Neuronal stem cell (in vitro differentiated cells): ENCODE measurements at regions not wholly inside any gene's neighbourhood (a gene's known extent, or its start where the extent isn't known, plus 50 kb on each side); places are given as distances from the start of the nearest gene placed in this dataset.

ENCODE experiments used
- DNase-seq: peaks from one replicate; pipeline ENCODE4 v3.0.0-alpha.2; 2013; ENCODE audit warnings: low spot score
- H2AFZ ChIP-seq: one replicate; pipeline ENCODE4 v1.6.1; 2013; ENCODE audit warnings: mild to moderate bottlenecking, low read length, inconsistent platforms
- H2AK5ac ChIP-seq: 2 replicates; pipeline ENCODE4 v1.6.1; 2013; ENCODE audit warnings: low read depth, mild to moderate bottlenecking, inconsistent platforms, low read length, moderate library complexity, mixed read lengths
- H2BK120ac ChIP-seq: 2 replicates; pipeline ENCODE4 v1.6.1; 2013; ENCODE audit warnings: low read depth, mild to moderate bottlenecking, inconsistent platforms, low read length, moderate library complexity, mixed read lengths
- H2BK12ac ChIP-seq: one replicate; pipeline ENCODE4 v1.6.1; 2013; ENCODE audit warnings: low read length, inconsistent platforms
- H2BK15ac ChIP-seq: 2 replicates; pipeline ENCODE4 v1.6.1; 2013; ENCODE audit warnings: mild to moderate bottlenecking, low read length, inconsistent platforms, mixed read lengths
- H2BK5ac ChIP-seq: one replicate; pipeline ENCODE4 v1.6.1; 2013; ENCODE audit warnings: inconsistent platforms, mild to moderate bottlenecking, low read length, moderate library complexity
- H3K14ac ChIP-seq: one replicate; pipeline ENCODE4 v1.6.1; 2013; ENCODE audit warnings: low read length, inconsistent platforms
- H3K18ac ChIP-seq: 2 replicates; pipeline ENCODE4 v1.6.1; 2013; ENCODE audit warnings: low read length, inconsistent platforms
- H3K23ac ChIP-seq: 2 replicates; pipeline ENCODE4 v1.6.1; 2013; ENCODE audit warnings: low read depth, mild to moderate bottlenecking, mixed read lengths, low read length, inconsistent platforms; ENCODE audit not compliant: poor library complexity
- H3K27ac ChIP-seq: replicated peaks from 3 replicates; pipeline ENCODE4 v1.5.1; 2013; ENCODE audit warnings: low read length, inconsistent platforms
- H3K27me3 ChIP-seq, 3 experiments: 2 replicates each; pipeline ENCODE4 v1.6.1; 2013; ENCODE audit warnings: low read length in 3 of 3, mild to moderate bottlenecking in 2 of 3, inconsistent platforms in 1 of 3, low read depth in 1 of 3, mixed read lengths in 1 of 3, moderate library complexity in 1 of 3; ENCODE audit not compliant: control insufficient read depth in 3 of 3, insufficient read depth in 3 of 3
- H3K36me3 ChIP-seq, 2 donors: replicated peaks in 1 of 2; 2 replicates each; pipeline ENCODE4 v1.6.1; 2013; ENCODE audit warnings: low read length in 2 of 2; ENCODE audit not compliant: control insufficient read depth in 2 of 2, insufficient read depth in 2 of 2
- H3K4ac ChIP-seq: 2 replicates; pipeline ENCODE4 v1.6.1; 2013; ENCODE audit warnings: inconsistent platforms, mild to moderate bottlenecking, low read length, moderate library complexity
- H3K4me1 ChIP-seq, 2 donors: 1 replicate in 1 of 2; 2 replicates in 1 of 2; pipeline ENCODE4 v1.6.1; 2013; ENCODE audit warnings: low read length in 2 of 2, low read depth in 1 of 2; ENCODE audit not compliant: control insufficient read depth in 2 of 2, insufficient read depth in 1 of 2
- H3K4me2 ChIP-seq: one replicate; pipeline ENCODE4 v1.6.1; 2013; ENCODE audit warnings: mild to moderate bottlenecking, low read length, inconsistent platforms; ENCODE audit not compliant: insufficient read depth, poor library complexity, severe bottlenecking
- H3K4me3 ChIP-seq, 2 donors: 2 replicates each; pipeline ENCODE4 v1.5.1; 2013; ENCODE audit warnings: low read length in 2 of 2, mild to moderate bottlenecking in 2 of 2, inconsistent platforms in 1 of 2, moderate library complexity in 1 of 2
- H3K79me1 ChIP-seq: one replicate; pipeline ENCODE4 v1.6.1; 2013; ENCODE audit warnings: low read depth, mild to moderate bottlenecking, inconsistent platforms, low read length, moderate library complexity
- H3K9ac ChIP-seq: one replicate; pipeline ENCODE4 v1.6.1; 2013; ENCODE audit warnings: mild to moderate bottlenecking, low read depth, low read length, inconsistent platforms; ENCODE audit not compliant: poor library complexity
- H3K9me3 ChIP-seq, 2 donors: replicated peaks in 1 of 2; 2 replicates each; pipeline versions ENCODE3 to v1.6.1; 2013; ENCODE audit warnings: low read length in 2 of 2, mild to moderate bottlenecking in 2 of 2, inconsistent platforms in 1 of 2, low read depth in 1 of 2, mixed read lengths in 1 of 2, moderate library complexity in 1 of 2; ENCODE audit not compliant: control insufficient read depth in 2 of 2, insufficient read depth in 1 of 2
- H4K8ac ChIP-seq: one replicate; pipeline ENCODE4 v1.6.1; 2013; ENCODE audit warnings: low read depth, mild to moderate bottlenecking, inconsistent platforms, low read length, moderate library complexity
- H4K91ac ChIP-seq: one replicate; pipeline ENCODE4 v1.6.1; 2013; ENCODE audit warnings: low read length, low read depth, mild to moderate bottlenecking, inconsistent platforms; ENCODE audit not compliant: poor library complexity
- WGBS, 2 donors: extraction: QIAGEN DNeasy Blood & Tissue Kit; methylation state at CpG; one replicate each; pipeline ENCODE4 v1.1.7; 2013; ENCODE audit warnings: missing lambda C conversion rate in 2 of 2, mixed read lengths in 1 of 2; ENCODE audit not compliant: insufficient read length in 2 of 2, insufficient replicate concordance in 1 of 2; ENCODE audit errors: extremely low coverage in 2 of 2; 5-methylcytosine and 5-hydroxymethylcytosine counted together

DNA sequence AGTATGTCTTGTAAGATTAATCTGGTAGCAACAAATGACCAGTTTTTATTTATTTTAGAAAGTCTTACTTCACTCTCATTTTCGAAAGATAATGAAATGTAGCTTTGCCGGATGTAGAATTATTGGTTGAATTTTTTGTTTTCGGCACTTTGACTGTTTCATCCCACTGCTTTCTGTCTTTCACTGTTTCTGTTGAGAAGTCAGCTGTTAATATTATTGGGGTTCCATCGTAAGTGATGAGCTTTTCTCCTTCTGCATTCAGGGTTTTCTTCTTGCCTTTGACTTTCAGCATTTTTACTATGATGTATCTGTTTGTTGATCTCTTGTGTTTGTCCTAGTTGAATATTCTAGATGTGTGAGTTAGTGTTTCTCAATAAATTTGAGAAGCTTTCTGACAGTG is 383.4 kb downstream of the PAX1 start:
- DNase-seq = no peak
- Histone ChIP-seq H3K4ac (no peak overlapping the region), H3K18ac (no peak overlapping the region), H3K27me3 (no peaks in the 10 kb centered on the region), H3K4me2 (no peak overlapping the region), H4K91ac (no peak overlapping the region), H3K79me1 (no peaks in the 10 kb centered on the region), H3K27ac (no peak overlapping the region), H3K14ac (no peak overlapping the region), H4K8ac (no peak overlapping the region), H2BK15ac (no peak overlapping the region), H3K4me1 (no peaks in the 10 kb centered on the region), H2AFZ (no peak overlapping the region), H3K23ac (no peak overlapping the region), H2BK120ac (no peak overlapping the region), H2BK12ac (no peak overlapping the region), H3K4me3 (no peak overlapping the region), H3K9me3 (peaks cover 0 to 8% of the 10 kb centered on the region in 2 donors), H2BK5ac (no peak overlapping the region), H3K9ac (no peak overlapping the region), H3K36me3 (no peaks in the 10 kb centered on the region), H2AK5ac (no peak overlapping the region)
- WGBS, 2 donors = no CpG with 5 or more reads among the region's 4 CpGs

DNA sequence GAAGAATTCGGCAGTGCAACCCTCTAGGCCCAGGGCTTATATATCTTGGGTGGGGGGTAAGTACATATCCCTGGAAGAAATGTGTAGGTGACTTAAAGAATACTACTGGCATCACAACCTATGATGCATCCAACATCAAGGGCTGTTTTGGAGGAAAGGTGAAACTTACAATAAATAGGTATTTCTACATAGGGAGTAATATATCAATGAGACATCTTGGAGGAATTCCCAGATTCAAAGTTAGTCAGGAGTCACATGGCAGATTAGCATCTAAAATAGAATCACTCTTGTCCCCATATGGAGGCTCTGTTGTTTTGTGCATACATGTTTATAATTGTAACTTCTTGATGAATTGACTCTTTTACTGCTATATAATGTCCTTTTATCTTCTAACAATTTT is 375.5 kb downstream of the PAX1 start:
- H2BK5ac ChIP-seq = no peak overlapping the region
- WGBS, 2 donors = no CpG with 5 or more reads among the region's 1 CpG
- H3K27me3 ChIP-seq = no peaks in the 10 kb centered on the region
- no peak overlapping the region for H2BK12ac ChIP-seq
- H4K91ac ChIP-seq = no peak overlapping the region
- no peak overlapping the region for H3K4ac ChIP-seq
- no peaks in the 10 kb centered on the region for H3K79me1 ChIP-seq
- H3K4me3 ChIP-seq = no peak overlapping the region
- H3K9me3 ChIP-seq = no peaks in the 10 kb centered on the region
- no peaks in the 10 kb centered on the region for H3K4me1 ChIP-seq
- H4K8ac ChIP-seq = no peak overlapping the region
- H3K23ac ChIP-seq = no peak overlapping the region
- H3K27ac ChIP-seq = no peak overlapping the region
- no peak overlapping the region for H2BK15ac ChIP-seq
- no peak overlapping the region for H3K18ac ChIP-seq
- no peak for DNase-seq
- no peak overlapping the region for H2AK5ac ChIP-seq
- no peaks in the 10 kb centered on the region for H3K36me3 ChIP-seq
- H2BK120ac ChIP-seq = no peak overlapping the region
- H3K4me2 ChIP-seq = no peak overlapping the region
- no peak overlapping the region for H3K9ac ChIP-seq
- H3K14ac ChIP-seq = no peak overlapping the region
- H2AFZ ChIP-seq = no peak overlapping the region

DNA sequence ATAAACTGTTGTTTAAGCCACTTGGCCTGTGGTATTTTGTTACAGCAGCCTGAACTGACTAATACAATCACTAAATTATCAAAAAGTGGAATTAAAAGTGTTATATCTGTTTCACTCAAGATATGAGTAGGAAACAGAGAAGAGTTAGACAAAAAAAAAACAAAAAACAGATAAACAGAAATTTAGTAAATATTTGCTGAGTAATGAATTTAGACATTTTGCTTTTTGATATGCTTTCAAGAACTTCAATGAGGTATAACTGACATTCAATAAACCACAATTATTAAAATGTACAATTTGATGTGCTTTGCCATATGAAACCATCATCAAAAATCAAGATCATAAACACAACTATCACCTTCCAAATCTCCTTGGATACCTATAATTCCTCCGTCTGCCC is 369.2 kb downstream of the PAX1 start:
- no peak for DNase-seq
- no peaks in the 10 kb centered on the region for H3K79me1 ChIP-seq
- no peak overlapping the region for H2BK120ac ChIP-seq
- H2BK15ac ChIP-seq = no peak overlapping the region
- H3K4me1 ChIP-seq = no peaks in the 10 kb centered on the region
- no CpG with 5 or more reads among the region's 1 CpG for WGBS, 2 donors
- no peak overlapping the region for H3K4me3 ChIP-seq
- no peak overlapping the region for H3K4me2 ChIP-seq
- no peak overlapping the region for H2BK5ac ChIP-seq
- no peaks in the 10 kb centered on the region for H3K9me3 ChIP-seq
- H2AFZ ChIP-seq = no peak overlapping the region
- H3K27me3 ChIP-seq = no peaks in the 10 kb centered on the region
- no peak overlapping the region for H4K91ac ChIP-seq
- no peak overlapping the region for H2AK5ac ChIP-seq
- no peak overlapping the region for H3K23ac ChIP-seq
- no peak overlapping the region for H3K9ac ChIP-seq
- H2BK12ac ChIP-seq = no peak overlapping the region
- H4K8ac ChIP-seq = no peak overlapping the region
- H3K18ac ChIP-seq = no peak overlapping the region
- H3K36me3 ChIP-seq = no peaks in the 10 kb centered on the region
- H3K4ac ChIP-seq = no peak overlapping the region
- no peak overlapping the region for H3K14ac ChIP-seq
- H3K27ac ChIP-seq = no peak overlapping the region

DNA sequence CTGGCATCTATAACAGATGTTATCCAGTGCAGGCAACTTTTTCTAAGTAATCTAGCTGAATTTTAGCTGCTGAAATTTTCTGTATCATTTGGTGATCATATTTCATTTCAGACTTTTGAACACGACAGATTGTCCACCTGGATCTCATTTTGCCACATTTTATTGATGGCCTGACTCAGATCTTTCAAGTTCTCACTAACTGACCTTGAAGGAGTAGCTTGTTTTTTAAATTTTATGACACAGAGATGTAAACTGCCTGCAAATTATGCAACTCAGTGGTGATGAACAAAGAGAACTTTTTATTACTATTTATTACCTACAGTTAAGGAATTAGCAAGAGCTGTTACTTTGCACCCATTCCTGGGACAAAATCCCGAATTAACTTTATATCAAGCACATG is 366.4 kb downstream of the PAX1 start:
- no peak for DNase-seq
- no peaks in the 10 kb centered on the region for H3K9me3 ChIP-seq
- no peak overlapping the region for H2BK12ac ChIP-seq
- H4K91ac ChIP-seq = no peak overlapping the region
- H2BK5ac ChIP-seq = no peak overlapping the region
- no peaks in the 10 kb centered on the region for H3K27me3 ChIP-seq
- no peak overlapping the region for H3K23ac ChIP-seq
- H3K36me3 ChIP-seq = no peaks in the 10 kb centered on the region
- H3K27ac ChIP-seq = no peak overlapping the region
- H2AK5ac ChIP-seq = no peak overlapping the region
- no peak overlapping the region for H2AFZ ChIP-seq
- no peak overlapping the region for H3K9ac ChIP-seq
- no peak overlapping the region for H3K14ac ChIP-seq
- WGBS, 2 donors = no CpG with 5 or more reads among the region's 2 CpGs
- no peaks in the 10 kb centered on the region for H3K79me1 ChIP-seq
- H3K4me2 ChIP-seq = no peak overlapping the region
- H2BK120ac ChIP-seq = no peak overlapping the region
- no peak overlapping the region for H2BK15ac ChIP-seq
- H3K18ac ChIP-seq = no peak overlapping the region
- H3K4me3 ChIP-seq = no peak overlapping the region
- no peak overlapping the region for H4K8ac ChIP-seq
- no peak overlapping the region for H3K4ac ChIP-seq
- no peaks in the 10 kb centered on the region for H3K4me1 ChIP-seq
